CD4-positive, alpha-beta T cell treated with Interleukin-6 at 100 ng/mL for 8 hours (primary cell): ENCODE measurements at regions not wholly inside any gene's neighbourhood (a gene's known extent, or its start where the extent isn't known, plus 50 kb on each side); places are given as distances from the start of the nearest gene placed in this dataset.

Source experiments
- DNase-seq: peaks from one replicate; pipeline ENCODE4 v3.0.0-alpha.2; 2020; ENCODE audit warnings: mixed read lengths, low spot score

DNA sequence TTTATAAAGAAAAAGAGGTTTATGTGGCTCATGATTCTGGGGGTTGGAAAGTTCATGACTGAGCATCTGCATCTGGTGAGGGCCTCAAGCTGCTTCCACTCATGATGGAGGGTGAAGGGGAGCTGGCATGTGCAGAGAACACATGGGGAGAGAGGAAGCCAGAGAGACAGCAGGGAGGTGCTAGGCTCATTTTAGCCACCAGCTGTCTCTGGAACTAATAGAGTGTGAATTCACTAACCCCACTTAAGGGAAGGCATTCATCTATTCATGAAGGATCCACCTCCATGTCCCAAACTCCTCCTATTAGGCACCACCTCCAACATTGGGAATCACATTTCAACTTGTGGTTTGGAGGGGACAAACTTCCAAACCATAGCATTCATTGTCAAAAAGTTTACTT is 137.3 kb upstream of the PMEPA1 start:
- no peak for DNase-seq

DNA sequence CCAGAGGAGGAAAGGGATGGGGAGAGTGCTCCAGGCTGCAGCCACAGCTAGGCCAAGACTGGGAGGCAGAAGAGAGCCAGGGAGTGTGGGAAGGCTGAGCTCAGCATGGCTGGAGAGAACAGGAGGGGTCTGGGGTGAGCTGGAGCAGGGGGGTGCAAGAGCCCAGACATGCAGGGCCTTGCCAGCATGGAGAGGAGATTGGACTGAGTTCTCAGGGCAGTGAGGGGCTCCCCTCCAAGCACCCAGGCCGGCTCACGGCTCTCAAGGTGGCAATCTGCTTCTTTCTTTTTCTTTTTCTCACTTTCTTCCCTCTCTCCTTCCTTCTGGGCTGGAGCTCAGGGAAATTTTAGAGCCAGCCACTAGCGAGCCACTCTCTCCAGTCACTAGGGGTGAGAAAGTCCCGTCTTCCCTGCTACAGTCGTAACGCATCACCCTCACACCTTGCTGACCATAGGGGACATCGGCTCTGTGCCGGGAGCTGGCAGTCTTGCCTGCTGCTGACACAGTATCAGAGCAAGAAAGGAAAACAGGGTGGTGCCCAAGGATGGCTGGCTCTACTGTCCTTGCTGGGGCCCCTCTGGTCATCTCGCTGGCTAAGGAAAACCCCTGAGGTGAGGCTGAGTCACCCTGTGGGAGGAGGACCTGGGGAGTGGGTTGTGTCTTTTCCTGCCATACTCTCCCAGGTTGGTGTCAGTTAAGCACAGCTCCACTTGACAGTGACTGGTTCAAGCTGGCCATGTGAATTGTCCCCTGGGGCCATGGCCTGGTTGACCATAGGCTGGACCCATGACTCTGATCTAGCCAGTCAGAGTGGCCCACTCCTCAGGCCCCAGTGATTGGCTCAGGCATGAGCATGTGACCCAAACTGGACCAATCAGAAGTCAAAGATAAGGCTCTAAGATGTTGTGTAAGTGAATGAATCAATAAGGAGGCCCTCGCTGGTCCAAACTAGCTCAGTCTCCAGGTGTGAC is 135.1 kb upstream of the PMEPA1 start:
- DNase-seq, result no peak

DNA sequence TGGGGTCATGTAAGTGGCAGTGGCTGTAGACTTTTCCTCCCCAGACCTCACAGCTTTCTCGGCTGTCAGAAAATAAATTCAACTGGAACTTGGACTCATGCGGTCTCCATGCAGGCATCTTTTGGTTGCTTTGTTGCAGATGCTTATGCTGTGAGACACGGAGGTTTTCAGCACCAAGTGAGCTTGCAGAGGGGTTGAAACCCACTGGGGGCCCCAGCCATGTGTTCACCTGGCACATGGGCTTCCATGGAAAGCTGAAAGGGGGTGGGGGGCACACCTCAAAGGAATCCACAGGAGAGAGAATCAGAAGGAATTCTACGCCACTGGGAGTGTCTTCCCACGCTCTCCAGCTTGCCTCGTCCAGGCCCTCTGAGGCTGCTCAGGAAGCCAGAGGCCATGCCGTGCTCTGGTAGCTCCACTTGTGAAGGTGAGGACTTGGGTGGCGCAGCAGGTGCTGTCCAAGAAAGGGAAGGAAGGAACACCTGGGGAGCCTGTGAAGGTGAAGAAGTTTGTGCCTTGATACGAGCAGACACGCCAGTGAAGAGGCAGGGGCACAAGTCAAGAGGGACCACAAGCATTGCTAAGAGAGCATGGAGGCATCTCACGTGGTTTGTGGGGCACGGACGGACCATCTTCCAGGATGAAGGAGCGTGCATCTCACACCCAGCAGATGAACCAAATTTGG is 134.3 kb upstream of the PMEPA1 start:
- DNase-seq, result no peak

DNA sequence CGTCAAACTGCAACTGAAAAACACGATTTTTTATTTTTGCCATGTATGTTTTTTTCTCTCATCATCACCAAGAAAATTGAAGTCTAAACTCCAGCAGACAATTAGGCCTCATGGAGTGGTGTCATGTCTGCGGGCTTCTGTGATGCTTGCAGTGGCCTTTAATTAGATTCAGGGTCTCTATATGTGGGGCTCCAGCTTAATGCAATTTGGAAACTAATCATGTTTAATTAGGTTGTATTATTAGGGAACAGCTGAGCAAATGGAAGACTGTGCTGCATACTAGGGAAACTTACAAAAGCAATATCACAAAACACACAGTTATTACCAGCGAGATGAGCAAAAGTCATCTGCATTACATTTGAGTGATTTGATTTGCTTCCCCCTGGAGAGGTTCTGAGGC is 132.9 kb upstream of the PMEPA1 start:
- no peak for DNase-seq

DNA sequence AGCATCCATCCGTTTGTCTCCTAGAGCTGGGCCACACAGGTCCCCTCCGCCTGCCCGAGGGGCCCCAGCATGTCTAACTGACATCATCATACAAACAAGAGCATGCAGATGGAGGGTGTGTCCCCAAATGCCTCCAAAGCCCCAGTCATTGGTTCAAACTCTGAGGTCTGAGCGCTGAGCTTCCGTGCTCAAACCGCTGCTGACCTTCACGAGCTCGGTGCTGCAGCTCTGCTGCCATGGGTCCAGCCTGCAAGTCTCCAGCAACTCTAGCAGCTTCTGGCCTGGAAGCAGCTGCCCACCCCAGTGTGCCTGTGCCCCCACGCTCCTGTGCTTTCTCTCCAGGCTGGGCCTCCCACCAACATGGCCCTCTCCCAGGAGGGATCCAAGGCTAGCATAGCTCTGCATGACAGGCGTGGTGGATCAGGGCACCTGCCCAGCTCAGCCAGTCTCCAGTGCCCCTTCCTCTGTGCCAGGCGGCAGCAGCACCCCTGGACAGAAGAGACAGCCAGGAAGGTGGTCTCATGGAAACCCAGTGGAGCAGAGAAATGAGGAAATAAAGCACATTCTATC is 131.6 kb upstream of the PMEPA1 start:
- DNase-seq, result no peak

DNA sequence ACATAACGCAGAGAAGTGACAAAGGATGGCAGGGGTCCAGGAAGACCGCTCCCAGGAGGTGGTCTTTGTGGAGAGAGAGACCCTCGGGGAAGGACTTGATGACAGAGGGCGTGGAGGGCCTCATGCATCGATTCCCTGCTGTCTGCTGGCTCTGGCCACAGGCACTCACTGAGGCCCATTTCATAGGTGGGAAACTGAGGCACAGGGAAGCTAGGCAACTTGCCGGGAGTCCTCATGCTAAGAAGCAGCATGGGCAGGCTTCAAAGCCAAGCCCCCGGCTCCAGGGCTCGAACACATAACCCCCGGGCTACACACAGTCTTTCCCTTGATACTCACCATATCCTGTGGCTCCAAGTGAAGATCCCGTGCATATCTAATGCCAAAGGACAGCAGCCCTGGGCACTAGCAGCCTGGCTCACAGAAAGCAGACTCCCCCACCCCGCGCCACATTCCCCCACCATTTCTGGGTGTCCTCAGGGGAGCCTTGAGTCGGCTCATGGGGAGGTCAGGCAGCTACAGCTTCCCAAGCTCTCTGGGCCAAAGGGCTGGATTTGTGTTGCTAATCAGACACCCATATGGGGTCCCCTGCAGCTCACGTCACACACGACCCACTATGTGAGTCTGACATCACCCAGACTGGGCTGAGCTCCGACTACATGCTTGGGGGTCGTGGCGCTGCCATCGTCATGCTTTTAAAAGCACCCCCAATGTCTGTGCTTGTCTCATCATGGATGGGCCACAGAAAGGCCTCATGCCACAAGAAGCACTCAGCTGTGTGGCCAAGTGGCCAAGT is 130.9 kb upstream of the PMEPA1 start:
- DNase-seq, result no peak

DNA sequence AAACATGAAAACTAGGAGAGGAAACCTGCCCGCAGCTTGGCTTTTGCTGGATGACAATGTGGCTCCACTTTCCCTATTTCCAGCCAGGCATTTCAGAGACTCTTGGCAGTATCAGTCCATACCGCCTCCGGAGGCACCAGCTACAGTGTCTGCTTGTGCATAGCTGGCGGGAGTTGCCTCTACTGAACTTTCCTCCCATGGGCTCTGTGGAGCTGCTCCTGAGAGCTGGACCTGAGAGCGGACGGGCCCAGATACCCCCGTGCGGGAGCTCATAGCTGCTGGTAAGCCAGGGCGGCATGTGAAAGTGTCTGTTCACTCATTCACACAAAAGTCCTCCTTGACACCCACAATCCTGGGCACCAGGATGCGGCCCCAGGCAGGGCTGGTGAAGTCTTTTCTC is 130.3 kb upstream of the PMEPA1 start:
- DNase-seq, result no peak

DNA sequence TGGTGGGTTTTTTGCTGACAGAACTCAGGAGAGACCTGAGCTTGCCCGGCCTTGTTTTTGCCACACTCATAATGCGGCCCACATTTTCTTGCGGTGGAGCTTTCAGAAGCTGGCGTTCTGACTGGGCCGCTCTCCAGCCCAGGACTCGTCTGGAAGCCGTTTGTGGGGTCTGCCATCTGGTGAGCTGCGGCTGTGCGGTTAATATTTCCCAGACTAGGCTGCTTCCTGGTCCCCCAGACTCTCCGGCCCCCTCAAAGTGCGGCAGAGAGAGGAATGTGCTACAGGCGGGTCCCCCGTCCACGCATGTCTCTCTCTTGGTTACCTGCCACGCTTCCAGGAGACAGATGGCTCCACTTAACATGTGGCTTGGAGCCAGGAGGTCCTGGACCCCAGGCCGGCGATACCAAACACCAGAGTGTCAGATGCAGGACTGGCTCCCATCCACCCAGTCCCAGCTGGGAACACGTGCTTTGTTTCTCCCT is 128.9 kb upstream of the PMEPA1 start:
- DNase-seq, result no peak

DNA sequence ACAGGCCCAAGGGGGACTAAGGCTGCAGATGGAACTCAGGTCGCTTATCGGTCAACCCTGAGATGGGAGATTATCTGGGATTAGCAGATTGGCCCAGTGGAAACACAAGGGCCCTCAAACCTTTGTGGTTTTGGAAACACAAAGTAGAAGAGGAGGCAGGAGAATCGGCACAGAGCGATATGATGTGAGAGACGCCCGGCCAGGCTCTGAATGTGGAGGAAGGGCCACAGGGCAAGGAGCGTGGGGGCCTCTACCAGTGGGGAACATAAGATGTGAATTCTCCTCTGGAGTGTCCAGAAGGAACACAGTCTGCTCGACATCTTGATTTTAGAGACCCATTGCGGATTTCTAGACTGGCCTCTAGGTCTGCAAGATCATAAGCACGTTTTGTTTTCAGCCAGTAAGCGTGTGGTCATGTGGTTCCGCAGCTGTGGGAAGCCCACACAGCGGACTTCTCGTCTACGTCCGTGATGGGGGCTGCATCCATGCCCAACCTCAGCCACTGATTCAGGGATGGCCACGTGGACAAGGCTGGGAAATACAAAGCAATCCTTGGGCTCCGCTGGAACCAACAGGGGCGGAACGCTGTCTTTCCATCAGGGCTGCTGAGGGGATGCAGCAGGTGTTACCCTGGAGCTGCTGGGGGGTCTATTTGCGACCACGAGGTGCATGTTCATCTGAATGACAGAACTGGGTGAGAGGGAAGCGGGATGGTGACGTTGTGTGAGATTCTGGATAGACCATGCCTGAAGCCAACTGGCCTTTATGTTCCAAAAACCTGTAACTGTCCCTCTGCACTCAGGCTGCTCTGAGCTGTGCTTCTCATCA is 127.6 kb upstream of the PMEPA1 start:
- DNase-seq, result no peak

DNA sequence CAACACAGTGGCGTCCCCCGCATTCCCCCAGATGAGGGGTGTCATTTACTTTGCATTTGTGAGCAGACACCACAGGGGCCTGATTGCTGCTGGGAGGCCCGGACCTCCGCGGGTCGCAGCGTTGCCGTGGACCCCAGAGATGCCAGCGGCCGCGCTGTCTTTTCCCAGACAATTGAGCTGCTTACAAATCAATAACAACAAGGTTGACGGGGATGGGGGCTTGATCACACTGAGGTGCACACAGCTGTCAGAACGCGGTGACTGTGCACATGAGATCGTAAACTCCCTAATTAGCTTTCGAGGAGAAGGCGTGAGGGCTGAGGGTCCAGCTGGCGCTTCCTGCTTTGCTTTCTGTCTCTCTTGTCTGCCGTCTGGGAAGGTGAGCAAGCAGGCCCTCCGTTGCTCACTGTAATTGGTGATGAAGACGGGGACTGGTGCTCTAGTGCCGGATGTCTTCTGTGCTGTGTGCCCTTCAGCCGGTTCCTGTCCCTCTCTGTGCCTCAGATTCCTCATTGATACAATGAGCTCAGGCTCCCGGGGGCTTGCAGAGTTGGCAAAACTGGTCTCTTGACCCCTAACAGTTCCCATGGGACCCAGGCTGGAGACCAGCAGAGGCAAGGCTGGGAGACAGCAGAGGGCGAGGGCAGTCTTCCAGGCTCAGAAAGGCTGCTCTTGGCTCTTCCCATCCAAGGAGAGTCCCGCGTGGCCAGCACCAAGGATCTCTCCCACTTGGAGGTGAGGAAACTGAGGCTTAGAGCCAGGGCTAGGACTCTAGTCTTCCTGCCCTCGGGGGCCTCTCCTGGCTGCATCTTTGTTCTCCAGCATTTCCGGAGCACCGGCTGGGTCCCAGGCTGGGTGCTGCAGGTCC is 126.0 kb upstream of the PMEPA1 start:
- DNase-seq, result no peak

DNA sequence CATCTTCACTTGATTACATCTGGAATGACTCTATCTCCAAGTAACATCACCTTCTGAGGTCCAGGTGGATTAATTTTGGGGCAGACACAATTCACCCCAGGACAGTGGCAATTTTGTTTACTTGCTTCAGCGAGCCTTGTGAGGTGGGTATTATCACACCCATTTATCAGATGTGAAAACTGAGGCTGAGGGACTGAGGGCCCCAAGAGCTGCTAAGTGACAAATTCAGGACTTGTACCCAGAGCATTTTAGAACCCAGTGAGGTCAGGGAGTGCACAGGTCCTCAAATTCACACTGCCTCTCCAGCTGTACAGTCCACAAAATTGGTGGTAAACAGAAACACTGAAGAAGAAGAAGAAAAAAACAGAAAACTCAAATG is 125.2 kb upstream of the PMEPA1 start:
- no peak for DNase-seq

DNA sequence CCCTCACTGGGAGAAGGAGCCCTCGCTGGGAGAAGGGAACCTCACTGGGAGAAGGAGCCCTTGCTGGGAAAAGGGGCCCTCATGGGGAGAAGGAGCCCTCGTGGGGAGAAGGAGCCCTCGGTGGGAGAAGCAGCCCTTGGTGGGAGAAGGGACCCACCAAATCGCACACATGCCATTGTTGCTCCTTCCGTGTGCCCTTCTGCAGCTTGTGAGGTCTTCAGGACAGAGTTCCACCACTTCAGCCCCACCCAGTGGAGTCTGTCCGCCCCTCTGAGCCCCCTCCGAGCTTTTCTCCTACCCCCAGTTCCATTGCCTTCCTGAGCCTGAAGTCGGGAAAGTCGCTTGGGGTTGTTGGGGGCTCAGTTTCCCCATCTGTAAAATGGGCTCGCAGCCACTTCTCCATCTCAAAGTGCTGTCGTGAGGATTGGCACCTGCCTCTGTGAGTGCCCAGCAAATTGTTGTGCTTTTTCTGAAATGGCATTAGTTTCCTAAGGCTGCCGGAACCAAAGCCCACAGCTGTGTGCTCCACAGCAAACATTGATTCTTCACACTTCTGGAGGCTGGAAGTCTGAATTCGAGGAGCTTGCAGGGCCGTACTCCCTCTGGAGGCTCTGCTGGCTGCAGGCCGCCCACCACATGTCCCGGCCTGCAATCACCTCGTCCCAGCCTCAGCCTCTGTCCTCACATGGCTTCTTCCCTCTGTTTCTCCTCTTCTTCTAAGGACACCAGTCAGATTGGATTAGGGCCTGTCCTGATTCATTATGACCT is 124.7 kb upstream of the PMEPA1 start:
- no peak for DNase-seq

DNA sequence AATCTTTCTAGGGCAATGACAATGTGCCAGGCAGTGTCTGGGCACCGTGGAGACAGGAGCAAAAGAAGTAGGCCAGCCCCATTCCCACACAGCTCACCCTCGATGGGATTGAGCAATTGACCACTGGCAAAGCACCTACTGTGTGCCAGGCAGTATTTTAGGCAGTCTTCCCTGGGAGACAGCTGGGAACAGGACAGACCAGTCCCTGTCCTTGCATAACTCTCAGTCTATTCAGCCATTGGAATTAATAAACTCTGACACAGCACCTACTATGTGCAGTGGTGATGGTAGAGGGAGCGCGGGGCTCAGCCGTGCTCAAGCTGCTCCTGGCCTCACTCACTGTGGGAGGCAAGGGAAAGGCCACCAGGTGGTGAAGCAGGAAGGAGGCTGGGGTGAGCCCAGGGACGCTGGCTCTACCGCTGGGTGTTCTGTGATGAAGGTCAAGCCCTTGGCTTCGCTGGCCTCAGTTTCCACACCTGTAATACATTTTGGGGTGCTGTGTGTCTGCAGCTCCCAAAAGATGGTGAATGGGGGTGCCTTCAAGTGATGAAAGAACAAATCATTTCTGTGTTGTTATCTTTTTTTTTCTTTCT is 122.3 kb upstream of the PMEPA1 start:
- DNase-seq, result no peak

DNA sequence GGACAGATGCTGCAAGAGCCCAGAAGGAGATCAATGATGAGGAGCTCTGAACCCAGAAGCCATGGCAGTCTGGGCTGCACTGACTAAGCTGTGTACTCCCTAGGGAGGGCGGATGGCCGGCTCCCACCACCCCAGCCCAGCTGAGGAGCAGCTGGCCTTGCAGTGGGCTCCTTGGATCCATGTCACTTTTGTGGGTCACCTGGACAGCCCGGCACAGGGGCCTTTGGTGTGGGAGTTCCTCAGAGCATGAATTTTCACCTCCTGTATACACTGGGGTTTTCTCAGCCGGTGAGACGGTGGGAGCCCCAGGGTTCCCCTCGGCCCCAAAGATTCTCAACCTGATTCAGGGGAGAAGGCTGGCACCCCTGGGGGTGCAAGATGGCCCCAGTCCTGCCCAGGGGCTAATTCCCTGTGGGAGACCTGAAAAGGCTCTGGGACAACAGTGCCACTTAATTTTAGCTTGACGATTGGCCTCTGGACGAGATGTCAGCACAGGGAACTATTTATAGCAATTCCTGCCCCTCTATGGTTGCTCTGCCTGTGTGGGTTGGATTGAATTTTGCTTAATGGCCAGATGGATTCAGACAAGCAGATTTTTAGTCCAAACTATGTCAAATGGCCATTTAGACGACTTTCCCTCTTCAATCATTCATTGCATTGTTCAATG is 121.6 kb upstream of the PMEPA1 start:
- no peak for DNase-seq

DNA sequence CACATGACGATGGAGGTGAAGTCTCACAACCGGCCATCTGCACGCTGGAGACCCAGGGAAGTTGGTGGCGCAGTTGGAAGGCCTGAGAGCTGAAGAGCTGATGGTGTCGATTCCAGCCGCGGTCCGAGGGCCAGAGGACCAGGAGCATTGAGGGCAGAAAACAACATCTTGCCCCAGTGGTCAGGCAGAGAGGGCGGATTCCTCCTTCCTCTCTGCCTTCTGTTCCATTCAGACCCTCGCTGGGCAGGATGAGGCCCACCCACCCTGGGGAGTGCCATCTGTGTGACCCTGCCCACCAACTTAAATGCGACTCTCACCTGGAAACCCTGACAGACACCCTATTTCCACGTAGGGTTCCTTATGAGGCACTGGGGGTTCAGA is 120.7 kb upstream of the PMEPA1 start:
- DNase-seq, result no peak

DNA sequence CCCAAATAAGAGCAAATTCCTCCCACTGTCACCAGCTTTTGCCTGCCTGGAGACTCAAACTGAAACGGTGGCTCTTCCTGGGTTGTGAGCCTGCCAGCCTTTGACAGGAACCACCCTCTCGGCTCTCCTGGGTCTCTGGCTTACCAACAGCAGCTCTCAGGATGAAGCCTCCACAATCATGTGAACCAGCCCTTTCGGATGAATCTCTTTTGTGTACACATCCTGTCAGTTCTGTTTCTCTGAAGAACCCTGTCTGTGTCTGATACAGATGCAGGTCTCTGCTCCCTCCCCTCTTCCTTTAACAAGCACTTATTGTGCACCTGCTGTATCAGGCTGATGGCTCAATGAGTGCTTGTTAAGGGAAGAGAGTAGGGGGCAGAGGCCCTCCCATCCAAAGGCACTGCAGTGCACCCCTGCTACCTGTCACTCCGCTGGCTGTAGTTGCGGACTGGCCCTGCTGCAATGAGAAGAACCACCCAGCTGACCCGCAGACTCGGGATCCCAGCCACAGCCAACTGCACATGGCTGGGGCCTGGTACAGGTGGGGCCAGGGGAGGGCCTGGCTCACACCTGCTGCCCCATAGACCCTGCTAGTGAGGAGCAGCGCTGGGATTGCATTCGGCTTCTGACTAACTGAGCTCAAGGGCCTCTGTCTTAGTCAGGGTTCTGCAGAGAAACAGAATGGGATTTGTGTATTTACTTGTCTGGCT is 120.1 kb upstream of the PMEPA1 start:
- DNase-seq, result no peak

DNA sequence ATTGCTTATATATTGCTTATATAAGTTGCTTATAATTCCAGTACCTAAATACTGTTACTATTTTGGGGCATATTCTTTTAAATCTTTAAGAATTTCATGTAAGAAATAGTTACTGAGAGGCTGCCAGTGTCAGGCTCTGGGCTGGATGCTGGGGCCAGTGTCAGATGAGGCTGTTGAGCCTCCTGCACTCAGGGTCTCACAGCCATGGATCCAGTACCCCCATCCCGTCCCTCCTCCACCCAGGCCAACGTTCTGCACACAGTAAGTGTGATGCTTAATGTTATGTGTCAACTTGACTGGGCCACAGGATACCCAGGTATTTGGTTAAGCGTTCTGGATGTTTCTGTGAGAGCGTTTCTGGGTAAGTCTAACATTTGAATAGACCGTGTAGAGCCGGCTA is 119.5 kb upstream of the PMEPA1 start:
- no peak for DNase-seq

DNA sequence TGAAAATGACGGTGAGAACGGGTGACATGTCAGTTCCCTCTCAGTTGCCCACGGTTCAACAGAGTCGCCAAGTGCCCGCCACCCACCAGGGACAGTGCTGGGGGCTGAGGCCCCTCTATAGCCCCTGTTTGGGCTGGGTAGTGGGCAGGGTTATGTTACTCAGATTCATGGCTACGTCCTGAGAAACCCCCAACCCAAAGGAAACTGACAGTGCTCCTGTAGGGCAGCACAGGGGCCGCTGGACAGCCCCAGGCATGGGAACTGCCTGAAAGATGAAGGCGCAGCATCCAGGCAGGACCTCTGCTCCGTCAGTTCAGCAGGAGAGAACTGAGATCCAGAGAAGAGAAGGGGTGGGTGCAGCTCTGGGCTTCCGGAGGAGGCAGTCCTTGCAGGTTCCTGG is 118.9 kb upstream of the PMEPA1 start:
- no peak for DNase-seq
